ENCODE measurements at regions not wholly inside any gene's neighbourhood (a gene's known extent, or its start where the extent isn't known, plus 50 kb on each side); places are given as distances from the start of the nearest gene placed in this dataset.

GRCh38 chr1:59006932-59007331 is 223.1 kb upstream of the JUN start:
- intact Hi-C loops (cut with micrococcal nuclease; ENCODE audit: unreplicated experiment) (no loop called here), in situ Hi-C loops (cut with HindIII; ENCODE audit: low pct_unique_long_range_greater_than_20kb, low sequenced_read_pairs) (no loop called here)
- TF ChIP-seq POLR2AphosphoS5 (IDR thresholded peaks at IDR 0.05; ENCODE audit: low read depth, low read length) (no peak), TCF7L2 (IDR thresholded peaks at IDR 0.05; ENCODE audit: low read depth, low read length) (no peak), CTCF (IDR thresholded peaks at IDR 0.05) (no peak), SIN3A (IDR thresholded peaks at IDR 0.05; ENCODE audit: borderline replicate concordance, insufficient read depth, low read depth, low read length) (no peak), REST (IDR thresholded peaks at IDR 0.05; ENCODE audit: insufficient read depth in 1 of 2, low read depth in 2 of 2, low read length in 1 of 2) (no peak)
- no TSS peak for BruUV-seq (replicated peaks)
- no peak for DNase-seq (ENCODE audit: low read depth, low spot score)
- no peaks in the 10 kb centered on the region for H3K27me3 ChIP-seq (ENCODE audit: control insufficient read depth, insufficient read depth, low read length)
- CTCF ChIA-PET: no interaction called here
- no peak for ATAC-seq
- no peak overlapping the region for H3K27ac ChIP-seq (ENCODE audit: low read length)
- POLR2A ChIA-PET: no interaction called here
- no peaks in the 10 kb centered on the region for H3K9me3 ChIP-seq (ENCODE audit: control insufficient read depth, insufficient read depth, low read depth, low read length)
- H3K4me3 ChIP-seq (ENCODE audit: low read depth in 2 of 2, low read length in 2 of 2): no peak overlapping the region
- no peaks in the 10 kb centered on the region for H3K36me3 ChIP-seq (ENCODE audit: control insufficient read depth, insufficient read depth, low read length)
- H3K4me1 ChIP-seq (ENCODE audit: control insufficient read depth, insufficient read depth, low read length): no peaks in the 10 kb centered on the region; the same call in 1 of the 2 replicates

GRCh38 chr1:59007429-59007819 is 223.6 kb upstream of the JUN start:
- ATAC-seq (no peak), DNase-seq (ENCODE audit: low read depth, low spot score) (no peak)
- H3K4me3 ChIP-seq (ENCODE audit: low read depth in 2 of 2, low read length in 2 of 2): no peak overlapping the region
- no peaks in the 10 kb centered on the region for H3K9me3 ChIP-seq (ENCODE audit: control insufficient read depth, insufficient read depth, low read depth, low read length)
- ChIA-PET CTCF (no interaction called here), POLR2A (no interaction called here)
- TF ChIP-seq POLR2AphosphoS5 (IDR thresholded peaks at IDR 0.05; ENCODE audit: low read depth, low read length) (no peak), REST (IDR thresholded peaks at IDR 0.05; ENCODE audit: insufficient read depth in 1 of 2, low read depth in 2 of 2, low read length in 1 of 2) (no peak), CTCF (IDR thresholded peaks at IDR 0.05) (no peak), TCF7L2 (IDR thresholded peaks at IDR 0.05; ENCODE audit: low read depth, low read length) (no peak), SIN3A (IDR thresholded peaks at IDR 0.05; ENCODE audit: borderline replicate concordance, insufficient read depth, low read depth, low read length) (no peak)
- H3K27ac ChIP-seq (ENCODE audit: low read length): no peak overlapping the region
- no TSS peak for BruUV-seq (replicated peaks)
- no peaks in the 10 kb centered on the region for H3K36me3 ChIP-seq (ENCODE audit: control insufficient read depth, insufficient read depth, low read length)
- in situ Hi-C loops (cut with HindIII; ENCODE audit: low pct_unique_long_range_greater_than_20kb, low sequenced_read_pairs): no loop called here
- intact Hi-C loops (cut with micrococcal nuclease; ENCODE audit: unreplicated experiment): no loop called here
- H3K4me1 ChIP-seq (ENCODE audit: control insufficient read depth, insufficient read depth, low read length): no peaks in the 10 kb centered on the region; the same call in 1 of the 2 replicates
- H3K27me3 ChIP-seq (ENCODE audit: control insufficient read depth, insufficient read depth, low read length): no peaks in the 10 kb centered on the region
